ENCODE measurements at regions not wholly inside any gene's neighbourhood (a gene's known extent, or its start where the extent isn't known, plus 50 kb on each side); places are given as distances from the start of the nearest gene placed in this dataset.
"Not testable (repeated sequence)": the region's sequence is repeated elsewhere in the genome, so short reads cannot be mapped to it uniquely, and the experiment has no call there.

GRCh38 chr4:138788857-138789256 lies 226.7 kb upstream of the NOCT start:
- Mint-ChIP-seq H3K27me3 (no peaks in the 10 kb centered on the region), H3K27ac (no peak overlapping the region), H3K36me3 (ENCODE audit: low read depth) (no peaks in the 10 kb centered on the region), H3K4me1 (ENCODE audit: low read depth) (no peaks in the 10 kb centered on the region), H3K9me3 (no peaks in the 10 kb centered on the region), H3K4me3 (no peak overlapping the region)
- ChIA-PET POLR2A (no interaction called here), CTCF (no interaction called here)
- TF ChIP-seq CTCF (IDR thresholded peaks at IDR 0.05), result no peak
- no peak for DNase-seq
- no peak for ATAC-seq
- intact Hi-C loops (cut with micrococcal nuclease), result no loop called here

GRCh38 chr4:138788267-138788790 lies 227.3 kb upstream of the NOCT start:
- Mint-ChIP-seq H3K9me3 (no peaks in the 10 kb centered on the region), H3K4me3 (no peak overlapping the region), H3K36me3 (ENCODE audit: low read depth) (no peaks in the 10 kb centered on the region), H3K27ac (no peak overlapping the region), H3K27me3 (no peaks in the 10 kb centered on the region), H3K4me1 (ENCODE audit: low read depth) (no peaks in the 10 kb centered on the region)
- DNase-seq, result no peak
- POLR2A ChIA-PET, result no interaction called here
- CTCF ChIA-PET, result no interaction called here
- intact Hi-C loops (cut with micrococcal nuclease), result no loop called here
- no peak for ATAC-seq
- no peak for TF ChIP-seq CTCF (IDR thresholded peaks at IDR 0.05)

GRCh38 chr4:138779761-138780160 lies 235.8 kb upstream of the NOCT start:
- H3K4me3 Mint-ChIP-seq; intact Hi-C loops (cut with micrococcal nuclease); ATAC-seq: not testable (repeated sequence)

GRCh38 chr4:138775890-138776289 lies 239.7 kb upstream of the NOCT start:
- Mint-ChIP-seq H3K27me3 (peaks cover 2% of the 10 kb centered on the region), H3K36me3 (ENCODE audit: low read depth) (no peaks in the 10 kb centered on the region), H3K4me3 (no peak overlapping the region), H3K4me1 (ENCODE audit: low read depth) (no peaks in the 10 kb centered on the region), H3K9me3 (no peaks in the 10 kb centered on the region), H3K27ac (no peak overlapping the region)
- intact Hi-C loops (cut with micrococcal nuclease), result no loop called here
- DNase-seq, result no peak
- TF ChIP-seq CTCF (IDR thresholded peaks at IDR 0.05), result no peak
- POLR2A ChIA-PET, result no interaction called here
- CTCF ChIA-PET, result no interaction called here
- ATAC-seq, result no peak

More at GRCh38 chr4:138779761-138780160, 235.8 kb upstream of the NOCT start:
- POLR2A ChIA-PET; H3K27ac Mint-ChIP-seq; H3K36me3 Mint-ChIP-seq (ENCODE audit: low read depth); H3K27me3 Mint-ChIP-seq; H3K9me3 Mint-ChIP-seq; DNase-seq; H3K4me1 Mint-ChIP-seq (ENCODE audit: low read depth); CTCF ChIA-PET: not testable (repeated sequence)

- DNase-seq, result no peak
- intact Hi-C loops (cut with micrococcal nuclease), result no loop called here
- ChIA-PET CTCF (no interaction called here), POLR2A (no interaction called here)
- Mint-ChIP-seq H3K36me3 (ENCODE audit: low read depth) (no peaks in the 10 kb centered on the region), H3K4me1 (ENCODE audit: low read depth) (no peaks in the 10 kb centered on the region), H3K27me3 (peaks cover 2% of the 10 kb centered on the region), H3K27ac (no peak overlapping the region), H3K9me3 (peaks cover 1% of the 10 kb centered on the region), H3K4me3 (no peak overlapping the region)
- no peak for TF ChIP-seq CTCF (IDR thresholded peaks at IDR 0.05)
- ATAC-seq, result no peak
Measured at GRCh38 chr4:138775489-138775888, 240.1 kb upstream of the NOCT start.

GRCh38 chr4:138774940-138775339 lies 240.6 kb upstream of the NOCT start:
- no peak for TF ChIP-seq CTCF (IDR thresholded peaks at IDR 0.05)

GRCh38 chr4:138774125-138774524 lies 241.5 kb upstream of the NOCT start:
- H3K27me3 Mint-ChIP-seq; H3K9me3 Mint-ChIP-seq; H3K4me1 Mint-ChIP-seq (ENCODE audit: low read depth); H3K4me3 Mint-ChIP-seq; intact Hi-C loops (cut with micrococcal nuclease); H3K36me3 Mint-ChIP-seq (ENCODE audit: low read depth); H3K27ac Mint-ChIP-seq; POLR2A ChIA-PET; CTCF ChIA-PET; DNase-seq; ATAC-seq: not testable (repeated sequence)

More at GRCh38 chr4:138774940-138775339, 240.6 kb upstream of the NOCT start:
- intact Hi-C loops (cut with micrococcal nuclease), result no loop called here
- peaks cover 2% of the 10 kb centered on the region for H3K27me3 Mint-ChIP-seq
- H3K4me3 Mint-ChIP-seq, result no peak overlapping the region
- no peak overlapping the region for H3K27ac Mint-ChIP-seq
- no peaks in the 10 kb centered on the region for H3K4me1 Mint-ChIP-seq (ENCODE audit: low read depth)
- no peak for DNase-seq
- no peaks in the 10 kb centered on the region for H3K36me3 Mint-ChIP-seq (ENCODE audit: low read depth)
- ATAC-seq, result no peak
- ChIA-PET POLR2A (no interaction called here), CTCF (no interaction called here)
- peaks cover 1% of the 10 kb centered on the region for H3K9me3 Mint-ChIP-seq
